ENCODE measurements at regions not wholly inside any gene's neighbourhood (a gene's known extent, or its start where the extent isn't known, plus 50 kb on each side); places are given as distances from the start of the nearest gene placed in this dataset.

DNA sequence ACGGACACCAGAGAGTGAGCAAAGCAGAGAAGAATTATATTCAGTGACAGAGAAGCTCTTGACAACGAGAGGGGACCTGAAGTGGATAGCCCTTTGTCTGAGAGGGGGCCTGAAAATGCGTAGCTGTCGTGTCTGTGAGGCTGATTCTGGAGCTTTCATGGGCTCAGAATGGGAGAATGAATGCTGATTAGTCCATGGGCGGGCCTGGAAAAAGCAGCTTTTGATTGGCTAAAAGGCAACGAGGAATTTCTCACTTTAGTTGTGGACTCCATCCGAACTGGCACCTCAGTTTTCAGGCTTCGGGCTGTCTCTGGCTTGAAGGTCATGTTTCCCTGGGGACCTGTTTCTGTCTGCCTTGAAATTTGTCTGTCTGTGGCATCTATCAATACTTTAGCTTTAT lies 487.1 kb downstream of the TECRL start:
- TF ChIP-seq, protein P1, sequence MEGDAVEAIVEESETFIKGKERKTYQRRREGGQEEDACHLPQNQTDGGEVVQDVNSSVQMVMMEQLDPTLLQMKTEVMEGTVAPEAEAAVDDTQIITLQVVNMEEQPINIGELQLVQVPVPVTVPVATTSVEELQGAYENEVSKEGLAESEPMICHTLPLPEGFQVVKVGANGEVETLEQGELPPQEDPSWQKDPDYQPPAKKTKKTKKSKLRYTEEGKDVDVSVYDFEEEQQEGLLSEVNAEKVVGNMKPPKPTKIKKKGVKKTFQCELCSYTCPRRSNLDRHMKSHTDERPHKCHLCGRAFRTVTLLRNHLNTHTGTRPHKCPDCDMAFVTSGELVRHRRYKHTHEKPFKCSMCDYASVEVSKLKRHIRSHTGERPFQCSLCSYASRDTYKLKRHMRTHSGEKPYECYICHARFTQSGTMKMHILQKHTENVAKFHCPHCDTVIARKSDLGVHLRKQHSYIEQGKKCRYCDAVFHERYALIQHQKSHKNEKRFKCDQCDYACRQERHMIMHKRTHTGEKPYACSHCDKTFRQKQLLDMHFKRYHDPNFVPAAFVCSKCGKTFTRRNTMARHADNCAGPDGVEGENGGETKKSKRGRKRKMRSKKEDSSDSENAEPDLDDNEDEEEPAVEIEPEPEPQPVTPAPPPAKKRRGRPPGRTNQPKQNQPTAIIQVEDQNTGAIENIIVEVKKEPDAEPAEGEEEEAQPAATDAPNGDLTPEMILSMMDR (IDR thresholded peaks at IDR 0.05), result no peak
- no peak for TF ChIP-seq POLR2A (IDR thresholded peaks at IDR 0.05)
